PC-9 (cell line): ENCODE measurements at regions not wholly inside any gene's neighbourhood (a gene's known extent, or its start where the extent isn't known, plus 50 kb on each side); places are given as distances from the start of the nearest gene placed in this dataset.

Experiments
- BruUV-seq: library from RNA; stranded (reverse); fragments of 400-500 nt; replicated peaks from 2 replicates; lab custom pipeline; 2021; lab: Mats Ljungman, UMichigan
- CTCF ChIA-PET: fragments of 300-600 bp; sonication (Branson Sonifier 250); formaldehyde crosslinking; loops from one replicate; lab custom pipeline; 2022; ENCODE audit warnings: antibody characterized with exemption; lab: Charles Lee
- POLR2A ChIA-PET: fragments of 300-600 bp; sonication (Branson Sonifier 250); formaldehyde crosslinking; loops from one replicate; lab custom pipeline; 2022; ENCODE audit warnings: antibody characterized with exemption; ENCODE audit not compliant: unreplicated experiment; lab: Charles Lee
- DNase-seq, 2 experiments: peaks; one replicate each; pipeline versions ENCODE4 v3.0.0 to v3.0.0-alpha.2; 2015 to 2022; ENCODE audit warnings: mixed read lengths in 1 of 2
- H2AFZ ChIP-seq: fragments of 200-600 bp; sonication (generic); 2 replicates; pipeline ENCODE4 v1.8.1; 2017; ENCODE audit warnings: antibody characterized with exemption
- H3F3A ChIP-seq: fragments of 200-600 bp; sonication (generic); 2 replicates; pipeline ENCODE4 v1.8.1; 2017; ENCODE audit warnings: antibody characterized with exemption, mild to moderate bottlenecking, low read depth; ENCODE audit not compliant: insufficient read depth
- H3K27ac ChIP-seq: fragments of 200-600 bp; sonication (generic); 2 replicates; pipeline ENCODE4 v1.6.1; 2016; ENCODE audit warnings: mixed run types
- H3K27me3 ChIP-seq: fragments of 200-600 bp; sonication (generic); 2 replicates; pipeline ENCODE4 v1.6.1; 2016; ENCODE audit warnings: low read depth, mixed run types; ENCODE audit not compliant: insufficient read depth
- H3K36me3 ChIP-seq: fragments of 200-600 bp; sonication (generic); 2 replicates; pipeline ENCODE4 v1.6.1; 2016; ENCODE audit warnings: low read depth, mixed run types
- H3K4me1 ChIP-seq: fragments of 200-600 bp; sonication (generic); replicated peaks from 2 replicates; pipeline ENCODE4 v1.6.1; 2016; ENCODE audit warnings: mixed run types; ENCODE audit not compliant: insufficient read depth
- H3K4me2 ChIP-seq: fragments of 200-600 bp; sonication (generic); 2 replicates; pipeline ENCODE4 v1.6.1; 2017; ENCODE audit warnings: mixed run types
- H3K4me3 ChIP-seq: fragments of 200-600 bp; sonication (generic); 2 replicates; pipeline ENCODE4 v1.6.1; 2016; ENCODE audit warnings: mixed run types
- H3K79me2 ChIP-seq: fragments of 200-600 bp; sonication (generic); 2 replicates; pipeline ENCODE4 v1.6.1; 2017; ENCODE audit warnings: low read depth, mixed run types
- H3K9me2 ChIP-seq: fragments of 200-600 bp; sonication (generic); 2 replicates; pipeline ENCODE4 v1.8.1; 2017; ENCODE audit warnings: mild to moderate bottlenecking; ENCODE audit not compliant: insufficient read depth
- H3K9me3 ChIP-seq: fragments of 200-600 bp; sonication (generic); 2 replicates; pipeline ENCODE4 v1.8.1; 2016; ENCODE audit warnings: low read depth; ENCODE audit not compliant: insufficient read depth
- H4K20me1 ChIP-seq: fragments of 200-600 bp; sonication (generic); 2 replicates; pipeline ENCODE4 v1.8.1; 2017; ENCODE audit not compliant: insufficient read depth
- CTCF ChIP-seq: fragments of 200-600 bp; sonication (generic); conservative IDR thresholded peaks from 2 replicates; pipeline ENCODE4 v1.6.1; 2017; ENCODE audit warnings: mixed run types, antibody characterized with exemption, mild to moderate bottlenecking, moderate library complexity
- EZH2 ChIP-seq: fragments of 200-600 bp; sonication (generic); IDR thresholded peaks from 2 replicates; pipeline ENCODE4 v1.8.0; 2017; ENCODE audit warnings: antibody characterized with exemption, low read depth
- intact Hi-C: fragments of 100-400 bp; cut with micrococcal nuclease; formaldehyde crosslinking; loops from one replicate; pipeline ENCODE4 v1.10.0; 2022; ENCODE audit not compliant: unreplicated experiment

- no peaks in the 10 kb centered on the region for H4K20me1 ChIP-seq
- peaks cover 16% of the 10 kb centered on the region for H3F3A ChIP-seq
- intact Hi-C loops: loop anchor here (5.0 kb wide), 1 partner anchor 53 kb away; no protein-coding TSS in a partner anchor
- H3K27ac ChIP-seq: no peak overlapping the region
- H3K27me3 ChIP-seq: no peaks in the 10 kb centered on the region
- no peak for DNase-seq
- H3K4me2 ChIP-seq: no peak overlapping the region
- BruUV-seq: no TSS peak
- H2AFZ ChIP-seq: no peak overlapping the region
- peaks cover 18% of the 10 kb centered on the region for H3K4me1 ChIP-seq
- H3K4me3 ChIP-seq: no peak overlapping the region
- H3K79me2 ChIP-seq: no peaks in the 10 kb centered on the region
- H3K9me3 ChIP-seq: no peaks in the 10 kb centered on the region
- CTCF ChIA-PET: no interaction called here
- POLR2A ChIA-PET: no interaction called here
- no peaks in the 10 kb centered on the region for H3K9me2 ChIP-seq
- no peaks in the 10 kb centered on the region for H3K36me3 ChIP-seq
- TF ChIP-seq CTCF (no peak), EZH2 (no peak)
Observed at GRCh38 chr9:81789721-81790120, 100.4 kb upstream of the TLE1 start.

DNA sequence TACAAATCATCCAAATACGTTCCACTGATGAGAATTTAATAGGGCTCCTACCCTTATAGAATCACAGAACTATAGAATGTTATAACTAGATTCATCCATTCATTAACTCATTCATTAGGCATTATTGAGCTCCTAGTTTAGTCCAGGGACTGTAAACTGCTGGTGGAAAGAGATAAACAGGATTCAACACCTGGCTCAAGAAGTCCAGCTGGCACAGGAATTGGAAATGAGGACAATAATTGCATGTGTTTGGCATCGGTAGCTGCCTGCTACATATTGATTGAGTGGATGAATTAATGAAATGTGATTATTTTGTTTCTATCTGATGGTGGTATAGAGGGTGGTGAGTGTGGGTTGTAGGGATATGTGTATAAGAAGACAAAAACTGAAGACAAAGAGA, 100.8 kb upstream of the TLE1 start:
- no peaks in the 10 kb centered on the region for H3K79me2 ChIP-seq
- peaks cover 18% of the 10 kb centered on the region for H3K4me1 ChIP-seq
- H3K27ac ChIP-seq: no peak overlapping the region
- H3K4me2 ChIP-seq: no peak overlapping the region
- no peak overlapping the region for H3K4me3 ChIP-seq
- no peaks in the 10 kb centered on the region for H3K9me3 ChIP-seq
- no peaks in the 10 kb centered on the region for H4K20me1 ChIP-seq
- ChIA-PET CTCF (no interaction called here), POLR2A (no interaction called here)
- BruUV-seq: no TSS peak
- H2AFZ ChIP-seq: no peak overlapping the region
- DNase-seq: no peak
- intact Hi-C loops: no loop called here
- peaks cover 16% of the 10 kb centered on the region for H3F3A ChIP-seq
- TF ChIP-seq EZH2 (no peak), CTCF (no peak)
- no peaks in the 10 kb centered on the region for H3K9me2 ChIP-seq
- H3K27me3 ChIP-seq: no peaks in the 10 kb centered on the region
- no peaks in the 10 kb centered on the region for H3K36me3 ChIP-seq

GRCh38 chr9:81791076-81791475, 101.7 kb upstream of the TLE1 start:
- peaks cover 16% of the 10 kb centered on the region for H3F3A ChIP-seq
- TF ChIP-seq EZH2 (no peak), CTCF (no peak)
- H3K4me3 ChIP-seq: no peak overlapping the region
- H3K9me2 ChIP-seq: no peaks in the 10 kb centered on the region
- H3K27me3 ChIP-seq: no peaks in the 10 kb centered on the region
- no peak overlapping the region for H2AFZ ChIP-seq
- no peak for DNase-seq
- intact Hi-C loops: no loop called here
- no TSS peak for BruUV-seq
- ChIA-PET POLR2A (no interaction called here), CTCF (no interaction called here)
- peaks cover 18% of the 10 kb centered on the region for H3K4me1 ChIP-seq
- H3K36me3 ChIP-seq: no peaks in the 10 kb centered on the region
- no peaks in the 10 kb centered on the region for H3K9me3 ChIP-seq
- H3K27ac ChIP-seq: no peak overlapping the region
- H3K4me2 ChIP-seq: no peak overlapping the region
- H3K79me2 ChIP-seq: no peaks in the 10 kb centered on the region
- H4K20me1 ChIP-seq: no peaks in the 10 kb centered on the region
